ENCODE measurements at regions not wholly inside any gene's neighbourhood (a gene's known extent, or its start where the extent isn't known, plus 50 kb on each side); places are given as distances from the start of the nearest gene placed in this dataset.

DNA sequence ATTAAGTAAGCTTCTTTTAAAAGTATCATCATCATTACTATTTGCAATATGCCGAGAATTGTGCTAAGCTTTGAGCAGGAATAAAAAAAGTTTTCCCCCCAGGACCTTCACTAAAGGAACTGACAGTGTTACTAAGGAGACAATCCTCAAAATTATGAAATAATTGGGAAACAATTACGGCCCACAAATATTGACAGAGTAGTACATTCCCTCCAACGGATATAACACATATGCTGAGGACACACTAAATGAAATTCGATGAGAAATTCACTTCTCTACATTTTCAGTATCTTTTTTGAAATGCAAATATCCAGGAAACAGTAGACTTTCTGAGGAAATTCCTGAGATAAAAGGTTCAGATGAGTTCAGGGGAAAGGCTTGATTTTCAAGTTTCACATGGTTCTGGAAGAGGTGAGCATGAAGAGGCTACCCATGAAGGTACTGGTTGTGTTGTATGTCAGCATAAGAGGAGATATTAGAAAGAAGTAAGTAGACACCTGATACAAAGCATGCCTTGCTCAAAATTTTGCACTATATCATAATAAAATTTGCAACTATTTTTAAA lies 171.2 kb upstream of the NR5A2 start:
- TF ChIP-seq, protein P1, sequence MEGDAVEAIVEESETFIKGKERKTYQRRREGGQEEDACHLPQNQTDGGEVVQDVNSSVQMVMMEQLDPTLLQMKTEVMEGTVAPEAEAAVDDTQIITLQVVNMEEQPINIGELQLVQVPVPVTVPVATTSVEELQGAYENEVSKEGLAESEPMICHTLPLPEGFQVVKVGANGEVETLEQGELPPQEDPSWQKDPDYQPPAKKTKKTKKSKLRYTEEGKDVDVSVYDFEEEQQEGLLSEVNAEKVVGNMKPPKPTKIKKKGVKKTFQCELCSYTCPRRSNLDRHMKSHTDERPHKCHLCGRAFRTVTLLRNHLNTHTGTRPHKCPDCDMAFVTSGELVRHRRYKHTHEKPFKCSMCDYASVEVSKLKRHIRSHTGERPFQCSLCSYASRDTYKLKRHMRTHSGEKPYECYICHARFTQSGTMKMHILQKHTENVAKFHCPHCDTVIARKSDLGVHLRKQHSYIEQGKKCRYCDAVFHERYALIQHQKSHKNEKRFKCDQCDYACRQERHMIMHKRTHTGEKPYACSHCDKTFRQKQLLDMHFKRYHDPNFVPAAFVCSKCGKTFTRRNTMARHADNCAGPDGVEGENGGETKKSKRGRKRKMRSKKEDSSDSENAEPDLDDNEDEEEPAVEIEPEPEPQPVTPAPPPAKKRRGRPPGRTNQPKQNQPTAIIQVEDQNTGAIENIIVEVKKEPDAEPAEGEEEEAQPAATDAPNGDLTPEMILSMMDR (IDR thresholded peaks at IDR 0.05; ENCODE audit: insufficient read depth, low read length) = no peak
- TF ChIP-seq, protein P2, sequence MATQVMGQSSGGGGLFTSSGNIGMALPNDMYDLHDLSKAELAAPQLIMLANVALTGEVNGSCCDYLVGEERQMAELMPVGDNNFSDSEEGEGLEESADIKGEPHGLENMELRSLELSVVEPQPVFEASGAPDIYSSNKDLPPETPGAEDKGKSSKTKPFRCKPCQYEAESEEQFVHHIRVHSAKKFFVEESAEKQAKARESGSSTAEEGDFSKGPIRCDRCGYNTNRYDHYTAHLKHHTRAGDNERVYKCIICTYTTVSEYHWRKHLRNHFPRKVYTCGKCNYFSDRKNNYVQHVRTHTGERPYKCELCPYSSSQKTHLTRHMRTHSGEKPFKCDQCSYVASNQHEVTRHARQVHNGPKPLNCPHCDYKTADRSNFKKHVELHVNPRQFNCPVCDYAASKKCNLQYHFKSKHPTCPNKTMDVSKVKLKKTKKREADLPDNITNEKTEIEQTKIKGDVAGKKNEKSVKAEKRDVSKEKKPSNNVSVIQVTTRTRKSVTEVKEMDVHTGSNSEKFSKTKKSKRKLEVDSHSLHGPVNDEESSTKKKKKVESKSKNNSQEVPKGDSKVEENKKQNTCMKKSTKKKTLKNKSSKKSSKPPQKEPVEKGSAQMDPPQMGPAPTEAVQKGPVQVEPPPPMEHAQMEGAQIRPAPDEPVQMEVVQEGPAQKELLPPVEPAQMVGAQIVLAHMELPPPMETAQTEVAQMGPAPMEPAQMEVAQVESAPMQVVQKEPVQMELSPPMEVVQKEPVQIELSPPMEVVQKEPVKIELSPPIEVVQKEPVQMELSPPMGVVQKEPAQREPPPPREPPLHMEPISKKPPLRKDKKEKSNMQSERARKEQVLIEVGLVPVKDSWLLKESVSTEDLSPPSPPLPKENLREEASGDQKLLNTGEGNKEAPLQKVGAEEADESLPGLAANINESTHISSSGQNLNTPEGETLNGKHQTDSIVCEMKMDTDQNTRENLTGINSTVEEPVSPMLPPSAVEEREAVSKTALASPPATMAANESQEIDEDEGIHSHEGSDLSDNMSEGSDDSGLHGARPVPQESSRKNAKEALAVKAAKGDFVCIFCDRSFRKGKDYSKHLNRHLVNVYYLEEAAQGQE (IDR thresholded peaks at IDR 0.05; ENCODE audit: insufficient replicate concordance, low read depth) = no peak

Data from HL-60 (cell line).